GM12872 (cell line): ENCODE measurements at regions not wholly inside any gene's neighbourhood (a gene's known extent, or its start where the extent isn't known, plus 50 kb on each side); places are given as distances from the start of the nearest gene placed in this dataset.

Experiments
- TF ChIP-seq, protein P1 (sequence below): IDR thresholded peaks from 3 replicates; pipeline ENCODE4 v1.5.1; 2011; ENCODE audit warnings: low read depth, mild to moderate bottlenecking, low read length, moderate library complexity; ENCODE audit not compliant: insufficient read depth

DNA sequence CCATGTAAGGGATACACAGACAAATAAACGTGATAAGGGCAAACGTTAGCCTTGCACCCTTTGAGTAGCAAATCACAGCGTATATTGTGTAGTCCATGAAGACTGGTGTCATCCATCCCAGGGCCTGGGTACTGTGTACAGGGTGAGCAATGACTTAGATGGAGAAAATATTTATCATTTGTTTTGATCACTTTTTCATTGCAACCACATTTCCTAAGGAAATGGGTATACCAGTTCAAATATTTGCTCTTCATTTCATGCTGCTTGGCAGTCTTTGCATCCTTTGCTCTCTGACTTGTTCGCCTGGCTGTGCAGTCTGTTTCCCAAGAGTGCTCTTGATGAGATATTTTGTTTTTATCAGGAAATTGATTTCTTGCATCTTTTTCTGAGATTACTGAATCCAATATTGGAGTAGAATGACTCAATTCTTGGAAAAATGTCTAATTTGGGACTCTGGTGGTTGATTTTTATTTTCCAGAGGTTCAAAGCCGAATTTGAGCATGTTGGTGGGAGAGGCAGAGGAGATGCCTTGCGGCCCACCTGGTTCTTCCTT lies 424.6 kb upstream of the SEMA6D start:
- TF ChIP-seq, protein P1, sequence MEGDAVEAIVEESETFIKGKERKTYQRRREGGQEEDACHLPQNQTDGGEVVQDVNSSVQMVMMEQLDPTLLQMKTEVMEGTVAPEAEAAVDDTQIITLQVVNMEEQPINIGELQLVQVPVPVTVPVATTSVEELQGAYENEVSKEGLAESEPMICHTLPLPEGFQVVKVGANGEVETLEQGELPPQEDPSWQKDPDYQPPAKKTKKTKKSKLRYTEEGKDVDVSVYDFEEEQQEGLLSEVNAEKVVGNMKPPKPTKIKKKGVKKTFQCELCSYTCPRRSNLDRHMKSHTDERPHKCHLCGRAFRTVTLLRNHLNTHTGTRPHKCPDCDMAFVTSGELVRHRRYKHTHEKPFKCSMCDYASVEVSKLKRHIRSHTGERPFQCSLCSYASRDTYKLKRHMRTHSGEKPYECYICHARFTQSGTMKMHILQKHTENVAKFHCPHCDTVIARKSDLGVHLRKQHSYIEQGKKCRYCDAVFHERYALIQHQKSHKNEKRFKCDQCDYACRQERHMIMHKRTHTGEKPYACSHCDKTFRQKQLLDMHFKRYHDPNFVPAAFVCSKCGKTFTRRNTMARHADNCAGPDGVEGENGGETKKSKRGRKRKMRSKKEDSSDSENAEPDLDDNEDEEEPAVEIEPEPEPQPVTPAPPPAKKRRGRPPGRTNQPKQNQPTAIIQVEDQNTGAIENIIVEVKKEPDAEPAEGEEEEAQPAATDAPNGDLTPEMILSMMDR, result no peak

DNA sequence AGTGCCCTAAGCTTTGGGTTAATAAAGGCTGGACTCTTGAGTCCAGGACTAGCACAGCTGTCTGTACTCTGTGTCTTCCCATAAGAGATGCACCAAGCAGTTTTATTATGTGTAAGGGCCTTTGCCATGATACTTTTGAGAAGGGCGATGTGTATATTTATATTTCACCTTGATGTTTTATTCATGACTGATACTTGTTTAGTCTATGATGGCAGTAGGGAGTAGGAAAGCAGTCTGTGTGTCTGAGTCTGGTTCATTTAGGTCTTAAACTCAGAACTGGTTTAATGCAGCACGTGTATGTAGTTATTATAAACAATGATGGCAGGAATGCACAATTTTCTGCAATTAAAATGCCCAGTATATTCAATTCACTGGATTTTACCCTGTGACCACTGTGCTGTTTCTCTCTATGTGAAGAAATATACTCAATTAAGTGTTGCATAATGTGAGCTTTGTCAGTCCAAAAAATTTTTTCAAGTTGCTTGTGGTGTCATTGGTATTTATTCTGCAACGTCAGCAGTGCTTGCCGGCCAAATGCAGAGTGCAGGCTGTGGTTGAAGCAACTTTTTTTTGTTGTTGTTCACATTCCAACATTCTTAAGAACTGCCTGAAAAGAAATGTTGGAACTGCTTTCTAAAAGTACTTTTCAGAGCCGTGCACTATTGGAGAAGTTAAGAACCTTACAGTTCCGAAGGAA lies 423.7 kb upstream of the SEMA6D start:
- TF ChIP-seq, protein P1, result no peak

DNA sequence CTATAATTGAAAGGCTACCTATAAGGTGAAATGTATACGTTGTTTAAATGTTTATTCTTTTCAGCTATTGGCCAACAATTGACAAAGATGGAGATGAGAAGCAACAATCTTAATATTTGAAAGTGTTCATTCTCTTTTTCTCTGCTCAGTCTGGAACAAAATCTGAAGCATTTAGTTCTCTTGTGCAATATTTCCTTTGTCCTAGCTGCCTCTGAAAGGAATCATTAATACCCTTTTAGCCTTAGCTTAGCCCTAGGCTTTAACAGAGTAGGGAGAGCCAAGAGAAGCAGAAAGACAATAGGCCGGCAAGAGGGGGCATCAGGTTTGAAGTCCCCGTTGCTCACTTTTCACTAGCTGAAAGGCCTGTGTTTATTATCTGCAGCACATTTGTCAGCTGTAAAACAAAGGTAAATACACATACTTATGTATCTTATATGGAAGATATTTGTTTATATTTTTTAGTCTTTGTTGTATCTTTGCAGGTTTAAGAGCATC lies 422.5 kb upstream of the SEMA6D start:
- TF ChIP-seq, protein P1, result no peak

DNA sequence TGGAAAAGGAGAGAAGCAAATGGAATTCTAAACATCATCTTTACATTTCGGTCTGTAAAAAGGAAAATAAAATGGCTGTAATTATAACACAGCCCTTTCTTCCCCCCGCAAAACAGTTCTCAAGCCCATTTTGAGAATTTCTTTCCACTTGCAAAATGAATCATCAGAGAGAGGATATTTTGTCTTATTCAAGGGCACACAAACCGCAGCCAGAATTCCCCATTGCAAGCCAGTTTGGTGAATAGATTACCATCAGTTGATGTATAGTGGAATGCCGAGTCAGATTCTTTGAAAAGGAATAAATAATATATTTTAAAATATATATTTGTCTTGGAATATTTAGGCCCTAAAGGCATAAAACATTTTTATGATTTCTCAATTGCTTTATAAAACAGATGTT lies 420.4 kb upstream of the SEMA6D start:
- TF ChIP-seq, protein P1, result no peak

DNA sequence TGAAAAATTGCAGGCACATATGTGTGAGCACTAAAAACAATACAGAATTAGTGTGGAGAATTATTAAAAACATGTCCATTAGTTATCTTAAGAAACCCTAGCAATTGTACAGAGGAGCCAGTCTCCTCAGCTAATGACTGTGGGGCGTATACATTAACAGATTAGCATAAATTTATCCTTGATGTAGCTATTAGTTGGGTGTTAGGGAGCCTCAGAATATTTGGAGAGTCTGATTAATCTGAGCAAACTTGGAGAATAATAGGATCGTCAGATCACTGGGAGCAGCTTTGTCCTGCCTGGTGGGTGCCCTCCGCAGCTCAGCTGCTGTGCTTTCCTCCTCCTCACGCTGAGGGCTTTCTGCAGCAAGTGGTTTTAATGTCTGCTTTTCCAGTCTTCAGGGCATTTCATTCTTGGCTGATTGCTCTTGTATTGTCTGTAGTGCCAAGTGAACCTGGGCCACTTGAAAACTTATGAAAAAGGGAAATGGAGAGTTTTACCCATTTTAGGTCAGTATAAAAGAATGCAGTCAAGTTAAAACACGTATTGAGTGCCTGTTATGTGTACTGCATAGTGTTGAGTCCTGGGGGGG lies 417.4 kb upstream of the SEMA6D start:
- TF ChIP-seq, protein P1, result no peak

DNA sequence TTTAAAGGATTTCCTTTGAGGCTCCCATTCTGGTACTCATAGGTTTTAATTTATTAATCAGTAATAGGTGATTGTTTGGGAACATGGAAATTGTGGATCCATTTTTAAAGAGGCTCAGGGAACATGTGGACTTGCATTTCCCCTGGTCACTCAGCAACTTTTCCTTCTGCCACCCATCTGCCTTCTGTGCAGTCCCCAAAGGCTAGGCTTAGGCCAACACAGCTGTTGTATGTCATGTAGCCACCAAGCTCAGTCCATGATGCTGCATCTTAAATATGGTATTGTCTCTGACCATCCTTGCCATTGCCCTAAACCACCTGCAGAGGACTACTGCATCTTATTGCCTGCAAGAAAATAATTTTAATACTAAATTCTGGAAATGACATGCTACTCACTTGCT lies 416.7 kb upstream of the SEMA6D start:
- TF ChIP-seq, protein P1, result no peak

DNA sequence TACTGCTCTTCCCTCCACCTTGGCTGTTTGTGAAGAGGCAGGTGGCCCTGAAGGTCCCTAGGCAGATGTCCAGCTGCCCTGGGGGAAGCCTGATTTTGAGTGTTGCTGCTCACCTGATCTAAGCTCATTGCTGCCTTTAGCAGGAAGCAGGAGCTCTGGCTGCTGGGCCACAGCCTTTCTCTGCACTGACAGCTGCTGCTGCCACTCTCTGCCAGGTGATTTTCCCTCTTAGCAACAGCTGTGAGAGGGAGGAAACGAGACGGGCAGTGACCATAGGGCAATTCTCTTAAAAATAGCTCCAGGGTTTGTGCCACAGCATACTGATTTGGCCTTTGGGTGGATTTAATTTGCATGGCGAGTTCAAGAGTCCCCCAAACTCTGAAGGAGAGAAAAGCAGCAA lies 415.8 kb upstream of the SEMA6D start:
- TF ChIP-seq, protein P1, result no peak
